MM.1S (cell line): ENCODE measurements at regions not wholly inside any gene's neighbourhood (a gene's known extent, or its start where the extent isn't known, plus 50 kb on each side); places are given as distances from the start of the nearest gene placed in this dataset.

Experiments used
- DNase-seq: peaks from one replicate; pipeline ENCODE4 v3.0.0-alpha.2; 2015
- H2AFZ ChIP-seq: fragments of 300-600 bp; sonication (generic); 2 replicates; pipeline ENCODE4 v1.6.0; 2016; ENCODE audit warnings: antibody characterized with exemption, low read length
- H3F3A ChIP-seq: fragments of 300-600 bp; sonication (generic); 2 replicates; pipeline ENCODE4 v1.6.1; 2016; ENCODE audit warnings: mild to moderate bottlenecking, antibody characterized with exemption, low read length, moderate library complexity, mixed read lengths; ENCODE audit not compliant: insufficient read depth
- H3K27ac ChIP-seq: fragments of 300-600 bp; sonication (generic); 2 replicates; pipeline ENCODE4 v1.5.1; 2016; ENCODE audit warnings: mild to moderate bottlenecking, low read length
- H3K27me3 ChIP-seq: fragments of 300-600 bp; sonication (generic); replicated peaks from 2 replicates; pipeline ENCODE4 v1.6.0; 2016; ENCODE audit warnings: low read length; ENCODE audit not compliant: insufficient read depth
- H3K36me3 ChIP-seq: fragments of 300-600 bp; sonication (generic); replicated peaks from 2 replicates; pipeline ENCODE4 v1.6.1; 2016; ENCODE audit warnings: mild to moderate bottlenecking, low read length, mixed read lengths; ENCODE audit not compliant: insufficient read depth
- H3K4me1 ChIP-seq: fragments of 300-600 bp; sonication (generic); 2 replicates; pipeline ENCODE4 v1.6.1; 2016; ENCODE audit warnings: low read length, mixed read lengths
- H3K4me2 ChIP-seq: fragments of 300-600 bp; sonication (generic); 2 replicates; pipeline ENCODE4 v1.6.0; 2016; ENCODE audit warnings: low read depth, low read length
- H3K4me3 ChIP-seq: fragments of 300-600 bp; sonication (generic); 2 replicates; pipeline ENCODE4 v1.5.1; 2016; ENCODE audit warnings: low read length, mixed read lengths
- H3K79me2 ChIP-seq: fragments of 300-600 bp; sonication (generic); 2 replicates; pipeline ENCODE4 v1.6.1; 2016; ENCODE audit warnings: mixed run types, low read length, mixed read lengths
- H3K9ac ChIP-seq: fragments of 300-600 bp; sonication (generic); 2 replicates; pipeline ENCODE4 v1.6.1; 2016; ENCODE audit warnings: low read length, mixed read lengths
- H3K9me2 ChIP-seq: fragments of 300-600 bp; sonication (generic); replicated peaks from 2 replicates; pipeline ENCODE4 v1.6.1; 2016; ENCODE audit warnings: mild to moderate bottlenecking, low read length, mixed read lengths; ENCODE audit not compliant: insufficient read depth
- H3K9me3 ChIP-seq: fragments of 300-600 bp; sonication (generic); replicated peaks from 2 replicates; pipeline ENCODE4 v1.6.1; 2016; ENCODE audit warnings: mild to moderate bottlenecking, low read length, mixed read lengths; ENCODE audit not compliant: insufficient read depth
- H4K20me1 ChIP-seq: fragments of 300-600 bp; sonication (generic); 2 replicates; pipeline ENCODE4 v1.6.1; 2016; ENCODE audit warnings: mild to moderate bottlenecking, low read length, moderate library complexity, mixed read lengths; ENCODE audit not compliant: insufficient read depth
- EZH2 ChIP-seq: fragments of 300-600 bp; sonication (generic); optimal IDR thresholded peaks from 2 replicates; pipeline ENCODE3; 2017; ENCODE audit warnings: low read depth, mild to moderate bottlenecking, antibody characterized with exemption, low read length, mixed read lengths
- EZH2phosphoT487 ChIP-seq: fragments of 300-600 bp; sonication (generic); IDR thresholded peaks from 2 replicates; pipeline ENCODE4 v1.6.1; 2018; ENCODE audit warnings: antibody characterized with exemption, low read length
- TF ChIP-seq, protein P1 (sequence below): fragments of 300-600 bp; sonication (generic); IDR thresholded peaks from 2 replicates; pipeline ENCODE4 v1.5.1; 2016; ENCODE audit warnings: antibody characterized with exemption, low read length, mixed read lengths

DNA sequence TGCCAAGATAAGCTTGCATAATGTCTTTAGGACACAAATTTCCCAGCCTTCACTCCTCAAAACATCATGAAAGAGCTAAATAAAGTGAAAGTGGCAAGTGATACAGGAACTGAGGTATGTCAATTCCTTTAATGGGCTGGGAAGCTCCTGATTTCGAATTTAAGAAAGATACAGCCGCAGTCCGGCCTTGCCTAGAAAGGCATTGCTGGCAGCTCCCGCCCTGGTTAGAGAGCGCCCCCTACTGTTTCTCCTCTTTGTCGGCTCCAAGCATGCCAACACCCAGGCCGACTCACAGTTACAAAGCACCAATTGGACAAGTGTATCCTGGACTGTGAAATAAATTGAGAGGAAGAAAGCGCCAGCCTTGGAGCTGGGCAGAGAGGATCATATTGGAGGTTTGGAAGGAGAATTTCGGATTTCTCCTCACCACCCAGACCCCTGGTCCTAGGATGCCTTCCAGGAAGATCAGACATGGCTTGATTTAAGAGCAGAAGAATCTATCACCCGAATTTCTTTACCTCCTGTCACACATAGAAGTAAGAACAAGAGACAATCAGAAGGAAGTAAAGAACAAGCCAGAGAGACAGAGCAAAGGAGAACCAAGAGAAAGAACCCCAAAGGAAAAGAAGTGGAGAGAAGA is 84.0 kb downstream of the FAM76B start:
- H3K79me2 ChIP-seq, result no peaks in the 10 kb centered on the region
- no peaks in the 10 kb centered on the region for H3K27me3 ChIP-seq
- H3K9ac ChIP-seq, result no peak overlapping the region
- no peaks in the 10 kb centered on the region for H4K20me1 ChIP-seq
- H3K9me2 ChIP-seq, result no peaks in the 10 kb centered on the region
- H3F3A ChIP-seq, result peaks cover 5% of the 10 kb centered on the region; the same call in 1 of the 2 replicates
- DNase-seq, result peak; percentile 78
- no peak overlapping the region for H3K4me3 ChIP-seq
- no peak overlapping the region for H3K27ac ChIP-seq
- no peaks in the 10 kb centered on the region for H3K36me3 ChIP-seq
- H3K4me2 ChIP-seq, result peak overlapping the region; percentile 50
- H3K4me1 ChIP-seq, result peaks cover 23% of the 10 kb centered on the region
- TF ChIP-seq, protein P1, sequence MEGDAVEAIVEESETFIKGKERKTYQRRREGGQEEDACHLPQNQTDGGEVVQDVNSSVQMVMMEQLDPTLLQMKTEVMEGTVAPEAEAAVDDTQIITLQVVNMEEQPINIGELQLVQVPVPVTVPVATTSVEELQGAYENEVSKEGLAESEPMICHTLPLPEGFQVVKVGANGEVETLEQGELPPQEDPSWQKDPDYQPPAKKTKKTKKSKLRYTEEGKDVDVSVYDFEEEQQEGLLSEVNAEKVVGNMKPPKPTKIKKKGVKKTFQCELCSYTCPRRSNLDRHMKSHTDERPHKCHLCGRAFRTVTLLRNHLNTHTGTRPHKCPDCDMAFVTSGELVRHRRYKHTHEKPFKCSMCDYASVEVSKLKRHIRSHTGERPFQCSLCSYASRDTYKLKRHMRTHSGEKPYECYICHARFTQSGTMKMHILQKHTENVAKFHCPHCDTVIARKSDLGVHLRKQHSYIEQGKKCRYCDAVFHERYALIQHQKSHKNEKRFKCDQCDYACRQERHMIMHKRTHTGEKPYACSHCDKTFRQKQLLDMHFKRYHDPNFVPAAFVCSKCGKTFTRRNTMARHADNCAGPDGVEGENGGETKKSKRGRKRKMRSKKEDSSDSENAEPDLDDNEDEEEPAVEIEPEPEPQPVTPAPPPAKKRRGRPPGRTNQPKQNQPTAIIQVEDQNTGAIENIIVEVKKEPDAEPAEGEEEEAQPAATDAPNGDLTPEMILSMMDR, result peak; percentile 97
- TF ChIP-seq EZH2phosphoT487 (no peak), EZH2 (no peak)
- H3K9me3 ChIP-seq, result no peaks in the 10 kb centered on the region
- H2AFZ ChIP-seq, result peak overlapping the region; percentile 26

DNA sequence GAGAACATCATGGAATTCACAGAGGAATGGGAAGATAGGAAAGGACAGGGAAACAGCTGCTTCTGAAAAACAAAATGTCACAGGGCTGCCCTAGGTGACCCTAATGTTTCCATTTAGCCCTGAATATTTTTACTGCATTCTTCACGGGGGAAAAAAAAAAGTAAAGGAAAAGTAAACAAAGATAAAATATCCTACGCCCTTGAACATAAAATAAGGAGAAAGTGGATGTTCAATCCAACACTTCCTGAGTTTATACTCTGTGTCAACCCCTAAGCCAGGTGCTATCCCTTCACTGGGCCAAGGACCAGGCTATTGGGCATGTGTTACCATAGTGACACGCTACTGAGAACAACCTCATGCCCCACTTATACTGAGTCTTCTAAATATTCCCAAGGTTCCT is 84.7 kb downstream of the FAM76B start:
- no peaks in the 10 kb centered on the region for H3K27me3 ChIP-seq
- no peak overlapping the region for H3K9ac ChIP-seq
- H3K4me2 ChIP-seq, result no peak overlapping the region; the same call in 1 of the 2 replicates
- no peaks in the 10 kb centered on the region for H3K9me2 ChIP-seq
- peaks cover 9% of the 10 kb centered on the region; the same call in 1 of the 2 replicates for H3F3A ChIP-seq
- no peaks in the 10 kb centered on the region for H3K9me3 ChIP-seq
- H3K4me1 ChIP-seq, result peaks cover 29% of the 10 kb centered on the region
- no peaks in the 10 kb centered on the region for H3K79me2 ChIP-seq
- H3K27ac ChIP-seq, result no peak overlapping the region
- H4K20me1 ChIP-seq, result no peaks in the 10 kb centered on the region
- H3K4me3 ChIP-seq, result no peak overlapping the region
- H3K36me3 ChIP-seq, result no peaks in the 10 kb centered on the region
- no peak overlapping the region for H2AFZ ChIP-seq
- TF ChIP-seq, protein P1, result no peak
- no peak for TF ChIP-seq EZH2
- no peak for TF ChIP-seq EZH2phosphoT487
- no peak for DNase-seq

DNA sequence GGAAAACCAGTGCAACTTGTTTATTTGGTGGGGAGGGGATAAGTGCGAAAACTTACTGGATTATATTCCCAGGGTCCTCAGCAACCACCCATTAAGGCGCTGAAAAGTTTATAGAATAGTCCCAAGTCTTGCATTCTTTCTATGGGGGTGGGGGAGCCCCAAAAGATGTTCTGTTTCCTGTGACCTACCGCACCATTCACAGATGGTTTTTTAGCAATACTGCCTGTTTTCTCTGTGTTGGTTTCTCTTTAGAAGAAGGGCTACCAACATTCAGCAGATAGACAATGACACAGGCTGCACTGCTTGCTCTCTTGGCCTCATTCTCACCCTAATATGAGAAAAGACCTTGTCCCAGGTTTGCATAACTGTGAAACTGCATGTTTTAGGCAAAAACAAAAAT is 86.5 kb downstream of the FAM76B start:
- TF ChIP-seq, protein P1, result no peak
- no peak for TF ChIP-seq EZH2phosphoT487
- TF ChIP-seq EZH2, result no peak
- Histone ChIP-seq H3K9ac (no peak overlapping the region), H3K9me3 (no peaks in the 10 kb centered on the region), H3K4me2 (no peak overlapping the region), H3F3A (peaks cover 9% of the 10 kb centered on the region; the same call in 1 of the 2 replicates), H3K27ac (no peak overlapping the region), H4K20me1 (no peaks in the 10 kb centered on the region), H3K27me3 (no peaks in the 10 kb centered on the region), H2AFZ (no peak overlapping the region), H3K9me2 (no peaks in the 10 kb centered on the region), H3K79me2 (no peaks in the 10 kb centered on the region), H3K36me3 (no peaks in the 10 kb centered on the region), H3K4me3 (no peak overlapping the region), H3K4me1 (peaks cover 43% of the 10 kb centered on the region)
- no peak for DNase-seq
